BJ (cell line): ENCODE measurements at regions not wholly inside any gene's neighbourhood (a gene's known extent, or its start where the extent isn't known, plus 50 kb on each side); places are given as distances from the start of the nearest gene placed in this dataset.

ENCODE experiments used
- CTCF ChIA-PET: fragments of 350-600 bp; formaldehyde crosslinking; extraction: SDS; loops from one replicate; lab custom pipeline; 2021; ENCODE audit warnings: antibody characterized with exemption, inconsistent platforms; lab: Yijun Ruan, JAX
- POLR2A ChIA-PET: fragments of 300-600 bp; sonication (Branson Sonifier 250); formaldehyde crosslinking; extraction: SDS; loops from one replicate; lab custom pipeline; 2021; ENCODE audit warnings: antibody characterized with exemption; lab: Charles Lee
- DNase-seq: peaks from one replicate; pipeline ENCODE4 v3.0.0-alpha.2; 2011; ENCODE audit warnings: low read depth
- H3K27me3 ChIP-seq: 2 replicates; pipeline ENCODE4 v1.6.0; 2011; ENCODE audit warnings: low read length; ENCODE audit not compliant: control insufficient read depth, insufficient read depth
- H3K36me3 ChIP-seq: 2 replicates; pipeline ENCODE4 v1.5.1; 2011; ENCODE audit warnings: low read length; ENCODE audit not compliant: control insufficient read depth, insufficient read depth
- H3K4me3 ChIP-seq: 2 replicates; pipeline ENCODE4 v1.5.1; 2011; ENCODE audit warnings: low read depth, mild to moderate bottlenecking, control low read depth, low read length
- TF ChIP-seq, protein P1 (sequence below): IDR thresholded peaks from 2 replicates; pipeline ENCODE4 v1.5.1; 2011; ENCODE audit warnings: low read depth, mild to moderate bottlenecking, control low read depth, inconsistent platforms, low read length, moderate library complexity; ENCODE audit not compliant: insufficient read depth

DNA sequence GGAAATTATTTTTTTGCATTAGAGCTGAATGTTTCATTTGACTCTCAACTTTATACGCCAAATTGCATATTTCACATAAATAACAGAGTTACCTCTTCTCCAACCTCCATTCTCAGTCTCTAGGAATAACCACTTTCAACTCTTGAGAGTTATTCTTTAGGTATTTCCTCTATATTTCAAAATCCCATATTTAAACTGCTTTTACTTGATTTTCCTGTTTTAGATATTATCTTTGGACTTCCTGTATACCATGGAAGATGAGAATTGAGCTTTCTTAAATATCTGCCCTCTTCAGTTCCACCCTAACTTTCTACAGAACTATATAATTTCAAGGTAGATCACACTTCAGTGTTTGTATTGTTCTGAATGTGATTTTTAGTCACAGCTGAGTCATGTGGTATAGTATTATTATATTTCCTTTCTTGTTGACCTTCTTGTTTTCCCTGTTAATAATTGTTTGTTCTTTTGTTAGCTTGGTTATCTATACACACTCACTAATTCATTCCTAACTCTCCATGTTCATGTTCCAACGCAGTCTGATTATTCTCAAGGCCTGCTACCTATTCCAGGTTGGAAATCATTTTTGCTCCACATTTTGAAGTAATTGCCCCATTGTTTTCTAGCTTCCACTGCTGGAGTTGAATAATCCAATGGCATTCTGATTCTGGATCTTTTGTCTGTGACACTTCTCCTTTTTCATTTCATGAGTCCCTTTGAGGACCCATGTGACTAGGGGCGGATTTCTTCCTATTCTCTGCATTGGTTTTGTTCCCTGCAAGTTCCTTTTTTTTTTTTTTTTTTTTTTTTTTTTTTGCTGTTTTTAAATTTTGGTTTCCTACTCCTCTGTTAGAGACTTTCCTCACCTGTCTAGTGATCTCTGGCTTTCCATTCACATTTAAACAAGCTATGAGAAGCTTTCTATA is 156.8 kb upstream of the RBMS1 start:
- H3K4me3 ChIP-seq, result no peak overlapping the region
- POLR2A ChIA-PET, result no interaction called here
- TF ChIP-seq, protein P1, sequence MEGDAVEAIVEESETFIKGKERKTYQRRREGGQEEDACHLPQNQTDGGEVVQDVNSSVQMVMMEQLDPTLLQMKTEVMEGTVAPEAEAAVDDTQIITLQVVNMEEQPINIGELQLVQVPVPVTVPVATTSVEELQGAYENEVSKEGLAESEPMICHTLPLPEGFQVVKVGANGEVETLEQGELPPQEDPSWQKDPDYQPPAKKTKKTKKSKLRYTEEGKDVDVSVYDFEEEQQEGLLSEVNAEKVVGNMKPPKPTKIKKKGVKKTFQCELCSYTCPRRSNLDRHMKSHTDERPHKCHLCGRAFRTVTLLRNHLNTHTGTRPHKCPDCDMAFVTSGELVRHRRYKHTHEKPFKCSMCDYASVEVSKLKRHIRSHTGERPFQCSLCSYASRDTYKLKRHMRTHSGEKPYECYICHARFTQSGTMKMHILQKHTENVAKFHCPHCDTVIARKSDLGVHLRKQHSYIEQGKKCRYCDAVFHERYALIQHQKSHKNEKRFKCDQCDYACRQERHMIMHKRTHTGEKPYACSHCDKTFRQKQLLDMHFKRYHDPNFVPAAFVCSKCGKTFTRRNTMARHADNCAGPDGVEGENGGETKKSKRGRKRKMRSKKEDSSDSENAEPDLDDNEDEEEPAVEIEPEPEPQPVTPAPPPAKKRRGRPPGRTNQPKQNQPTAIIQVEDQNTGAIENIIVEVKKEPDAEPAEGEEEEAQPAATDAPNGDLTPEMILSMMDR, result no peak
- CTCF ChIA-PET, result interaction anchor here (0.6 kb wide), 1 partner anchor 21 kb away, joined by 3 read pairs; no protein-coding TSS in a partner anchor
- DNase-seq, result no peak
- no peaks in the 10 kb centered on the region for H3K27me3 ChIP-seq
- no peaks in the 10 kb centered on the region for H3K36me3 ChIP-seq

DNA sequence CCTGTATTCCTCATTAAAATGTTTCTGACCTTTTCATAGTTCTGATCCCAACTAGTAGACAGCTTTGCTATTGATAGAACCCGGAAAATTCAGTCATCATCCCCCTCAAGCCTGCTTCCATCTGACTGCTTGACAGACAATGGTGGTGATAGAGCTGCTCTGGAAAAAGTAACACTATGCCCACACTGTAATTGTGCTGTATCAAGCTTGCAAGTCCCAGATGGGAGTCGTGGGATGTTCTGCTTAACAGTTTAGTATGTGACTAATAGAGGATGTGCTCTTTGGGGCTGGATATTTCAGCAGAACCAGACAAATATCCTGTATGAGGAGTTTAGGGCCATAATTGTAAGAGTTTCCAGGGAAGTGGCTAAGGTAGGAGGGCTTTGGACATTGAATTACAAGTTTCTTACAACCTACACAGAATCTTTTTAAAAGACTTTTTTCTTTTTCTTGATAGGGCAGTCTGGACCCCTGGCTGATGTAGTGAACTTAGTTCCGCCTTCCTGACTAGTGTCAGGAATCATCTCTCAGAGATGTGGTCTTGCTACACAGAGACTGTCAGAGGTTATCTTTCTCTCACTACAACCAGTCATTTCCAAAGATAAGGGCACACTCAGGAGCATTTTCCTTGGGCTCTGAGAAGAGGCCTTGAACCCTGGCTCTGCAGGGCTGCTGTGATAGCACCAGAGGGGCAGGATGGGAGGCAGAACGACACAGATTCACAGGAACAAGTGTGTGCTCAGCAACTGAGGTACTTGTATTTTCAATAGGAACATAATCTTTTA is 158.0 kb upstream of the RBMS1 start:
- DNase-seq, result no peak
- no peaks in the 10 kb centered on the region for H3K36me3 ChIP-seq
- no peaks in the 10 kb centered on the region for H3K27me3 ChIP-seq
- CTCF ChIA-PET, result no interaction called here
- POLR2A ChIA-PET, result no interaction called here
- H3K4me3 ChIP-seq, result no peak overlapping the region
- TF ChIP-seq, protein P1, result no peak

DNA sequence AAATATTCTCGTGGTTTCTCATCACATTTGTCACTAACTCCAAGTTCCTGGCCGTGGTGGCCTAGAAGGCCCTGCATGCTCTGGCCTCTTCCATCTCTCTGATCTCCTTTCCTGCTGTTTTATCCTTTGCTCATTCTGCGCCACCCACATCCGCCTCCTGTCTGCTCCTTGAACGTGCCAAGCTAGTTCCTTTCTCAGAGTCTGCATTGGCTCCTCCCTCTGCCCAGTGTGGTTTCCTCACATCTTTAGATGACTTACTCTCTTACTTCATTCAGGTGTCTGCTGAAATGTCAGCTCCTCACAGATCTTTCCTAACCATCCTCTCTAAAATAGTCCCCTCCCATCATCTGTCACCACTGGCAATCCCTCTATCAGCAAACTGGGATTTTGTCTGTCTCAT is 158.6 kb upstream of the RBMS1 start:
- no peaks in the 10 kb centered on the region for H3K36me3 ChIP-seq
- ChIA-PET CTCF (no interaction called here), POLR2A (no interaction called here)
- TF ChIP-seq, protein P1, result no peak
- H3K27me3 ChIP-seq, result no peaks in the 10 kb centered on the region
- no peak overlapping the region for H3K4me3 ChIP-seq
- DNase-seq, result no peak

DNA sequence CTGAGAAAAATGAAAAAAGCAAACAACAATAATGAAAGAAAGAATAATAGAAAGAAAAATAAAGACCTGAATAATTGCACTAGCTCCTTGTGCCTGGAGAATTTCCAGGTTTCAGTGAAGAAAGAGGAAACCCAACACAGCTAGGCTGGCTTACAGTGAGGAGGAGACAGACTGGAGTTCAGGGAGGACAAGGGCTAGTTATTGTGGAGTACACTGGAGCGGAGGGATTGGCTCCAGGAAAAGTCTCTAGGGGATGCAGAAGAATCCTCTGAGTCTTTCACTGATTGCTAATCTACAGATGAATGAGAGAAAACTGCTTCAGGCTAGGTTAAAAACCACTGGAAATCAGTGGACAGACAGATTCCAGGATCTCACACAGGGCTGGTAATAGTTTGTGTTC is 163.6 kb upstream of the RBMS1 start:
- DNase-seq, result no peak

More for the DNA sequence above, 163.6 kb upstream of the RBMS1 start:
- Histone ChIP-seq H3K4me3 (no peak overlapping the region), H3K27me3 (no peaks in the 10 kb centered on the region), H3K36me3 (no peaks in the 10 kb centered on the region)
- ChIA-PET CTCF (no interaction called here), POLR2A (no interaction called here)
- TF ChIP-seq, protein P1, result no peak
